ENCODE measurements at regions not wholly inside any gene's neighbourhood (a gene's known extent, or its start where the extent isn't known, plus 50 kb on each side); places are given as distances from the start of the nearest gene placed in this dataset.
A peak's percentile ranks its signal among the peaks of the same experiment; 100 is the strongest.

GRCh38 chr5:73280821-73281746 is 108.1 kb downstream of the TMEM174 start:
- CTCF ChIA-PET, result interaction anchor here (1.8 to 3.8 kb wide), 2 partner anchors 11 to 65 kb away, joined by 7 to 14 read pairs; no protein-coding TSS in a partner anchor
- 57% methylated on average over 19 of the region's 20 CpGs for WGBS (ENCODE audit: low lambda C conversion rate)
- POLR2A ChIA-PET, result no interaction called here

More at GRCh38 chr5:73280821-73281746, 108.1 kb downstream of the TMEM174 start:
- peak overlapping the region; percentile 67 for H3K4me2 ChIP-seq
- no peak overlapping the region for H3K9ac ChIP-seq
- peaks cover 11 to 14% of the 10 kb centered on the region in 2 experiments for H3K4me1 ChIP-seq (ENCODE audit: control insufficient read depth in 1 of 2, insufficient read depth in 2 of 2, low read depth in 1 of 2, low read length in 1 of 2)
- H3K27me3 ChIP-seq (ENCODE audit: insufficient read depth), result no peaks in the 10 kb centered on the region
- no peaks in the 10 kb centered on the region for H4K20me1 ChIP-seq (ENCODE audit: insufficient read depth)
- H3K9me2 ChIP-seq, result no peaks in the 10 kb centered on the region
- no peak overlapping the region for H3K4me3 ChIP-seq (ENCODE audit: low read depth in 2 of 2, low read length in 1 of 2)
- no peaks in the 10 kb centered on the region for H3K79me2 ChIP-seq (ENCODE audit: insufficient read depth)
- no peaks in the 10 kb centered on the region for H3K9me3 ChIP-seq
- DNase-seq, result peak; percentile 50
- peak overlapping the region; percentile 14 to 19; a peak in 2 of 4 replicates for H3K27ac ChIP-seq (ENCODE audit: low read depth in 2 of 2, low read length in 1 of 2)
- TF ChIP-seq USF2 (IDR thresholded peaks at IDR 0.05; ENCODE audit: borderline replicate concordance, low read depth, low read length) (no peak), NFIC (IDR thresholded peaks at IDR 0.05; ENCODE audit: borderline replicate concordance) (peak; percentile 96), POLR2AphosphoS5 (IDR thresholded peaks at IDR 0.05; ENCODE audit: low read depth, low read length) (peak; percentile 27; the same call in 1 of the 2 replicates), TCF12 (IDR thresholded peaks at IDR 0.05) (peak; percentile 72), REST (IDR thresholded peaks at IDR 0.05; ENCODE audit: low read depth, low read length) (no peak), FOXM1 (IDR thresholded peaks at IDR 0.05; ENCODE audit: low read depth) (no peak), EP300 (IDR thresholded peaks at IDR 0.05; ENCODE audit: borderline replicate concordance in 1 of 2, low read depth in 1 of 2, low read length in 1 of 2) (peak in 1 of 2 experiments; percentile 35; a peak in 1 of 4 replicates), ELF1 (IDR thresholded peaks at IDR 0.05) (peak; percentile 13; the same call in 1 of the 2 replicates), JUND (IDR thresholded peaks at IDR 0.05) (peak; percentile 28; the same call in 1 of the 2 replicates), MAX (IDR thresholded peaks at IDR 0.05; ENCODE audit: low read depth) (no peak), YY1 (IDR thresholded peaks at IDR 0.05; ENCODE audit: low read depth) (no peak), RXRA (IDR thresholded peaks at IDR 0.05; ENCODE audit: borderline replicate concordance, low read depth) (peak; percentile 32; the same call in 1 of the 2 replicates), MEF2A (IDR thresholded peaks at IDR 0.05; ENCODE audit: borderline replicate concordance, low read depth) (no peak)
- TF ChIP-seq, protein P1, sequence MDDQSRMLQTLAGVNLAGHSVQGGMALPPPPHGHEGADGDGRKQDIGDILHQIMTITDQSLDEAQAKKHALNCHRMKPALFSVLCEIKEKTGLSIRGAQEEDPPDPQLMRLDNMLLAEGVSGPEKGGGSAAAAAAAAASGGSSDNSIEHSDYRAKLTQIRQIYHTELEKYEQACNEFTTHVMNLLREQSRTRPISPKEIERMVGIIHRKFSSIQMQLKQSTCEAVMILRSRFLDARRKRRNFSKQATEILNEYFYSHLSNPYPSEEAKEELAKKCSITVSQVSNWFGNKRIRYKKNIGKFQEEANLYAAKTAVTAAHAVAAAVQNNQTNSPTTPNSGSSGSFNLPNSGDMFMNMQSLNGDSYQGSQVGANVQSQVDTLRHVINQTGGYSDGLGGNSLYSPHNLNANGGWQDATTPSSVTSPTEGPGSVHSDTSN (IDR thresholded peaks at IDR 0.05), result peak; percentile 84
- no peaks in the 10 kb centered on the region for H3F3A ChIP-seq (replicated peaks; ENCODE audit: insufficient read depth)
- no peaks in the 10 kb centered on the region for H3K36me3 ChIP-seq (replicated peaks in 1 of 2; ENCODE audit: control insufficient read depth in 1 of 2, insufficient read depth in 2 of 2, low read length in 1 of 2)
- H2AFZ ChIP-seq (ENCODE audit: low read depth), result no peak overlapping the region
